ENCODE measurements at regions not wholly inside any gene's neighbourhood (a gene's known extent, or its start where the extent isn't known, plus 50 kb on each side); places are given as distances from the start of the nearest gene placed in this dataset.

DNA sequence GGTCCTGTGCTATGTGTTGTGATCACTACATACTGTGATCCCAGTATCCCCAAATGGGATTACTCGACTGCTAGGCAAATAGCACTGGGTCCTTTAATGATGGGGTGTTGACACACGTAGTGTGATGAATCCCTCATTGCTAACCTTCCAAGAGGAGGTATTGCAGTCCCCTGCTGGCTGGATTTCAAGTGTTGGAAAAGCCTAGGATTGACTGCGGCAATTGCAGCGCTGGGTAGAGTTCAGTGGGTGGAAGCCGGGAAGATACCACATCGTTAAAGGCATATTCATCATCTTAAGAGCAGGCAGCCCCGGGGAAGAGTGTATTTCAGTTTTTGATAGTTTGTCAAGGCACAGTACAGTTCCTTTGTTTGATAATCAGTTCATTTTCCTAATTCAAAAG lies 159.9 kb downstream of the TRIML1 start:
- no peak for TF ChIP-seq CTCF (IDR thresholded peaks at IDR 0.05)
- no peak for TF ChIP-seq POLR2A (IDR thresholded peaks at IDR 0.05; ENCODE audit: low read depth)
